Adrenal gland (tissue), 5 donors: ENCODE measurements at regions not wholly inside any gene's neighbourhood (a gene's known extent, or its start where the extent isn't known, plus 50 kb on each side); places are given as distances from the start of the nearest gene placed in this dataset.

Source experiments
- POLR2A ChIP-seq, 2 donors: fragments of 450-650 bp; IDR thresholded peaks; one replicate each; pipeline ENCODE4 v1.6.1; 2017; ENCODE audit warnings: antibody characterized with exemption in 2 of 2, mild to moderate bottlenecking in 2 of 2, moderate library complexity in 1 of 2
- TF ChIP-seq, protein P1 (sequence below), 6 experiments: fragments of 450-650 bp in 4 of 6; fragments of 200-600 bp in 2 of 6; sonication (generic) in 1 of 6; IDR thresholded peaks; 1 replicate in 5 of 6; 2 replicates in 1 of 6; pipeline versions ENCODE4 v1.5.1 to v1.8.0; 2016 to 2021; ENCODE audit warnings: antibody characterized with exemption in 6 of 6, mild to moderate bottlenecking in 2 of 6, moderate library complexity in 1 of 6
- donor health status: DM: no; HTN: no; CAD: no.

DNA sequence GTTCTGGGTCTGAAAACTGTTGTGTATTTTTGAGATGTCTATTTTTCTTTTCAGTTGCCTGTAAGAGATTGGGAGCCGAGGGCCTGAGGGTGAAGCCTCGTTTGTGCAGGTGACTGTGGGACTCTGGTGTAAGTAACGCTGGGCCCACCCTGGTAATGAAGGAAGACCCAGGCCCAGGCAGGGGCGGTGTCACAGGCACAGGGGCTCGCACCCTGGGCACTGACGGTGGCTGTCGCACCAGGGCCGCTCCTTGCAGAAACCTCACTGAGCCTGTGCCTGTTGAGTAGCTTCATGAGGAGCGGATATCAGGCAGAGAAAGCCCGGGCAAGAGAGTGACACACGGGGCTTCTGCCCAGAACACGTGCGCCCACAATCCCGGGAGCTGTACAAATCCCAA lies 541.4 kb downstream of the TRIML1 start:
- TF ChIP-seq, protein P1, sequence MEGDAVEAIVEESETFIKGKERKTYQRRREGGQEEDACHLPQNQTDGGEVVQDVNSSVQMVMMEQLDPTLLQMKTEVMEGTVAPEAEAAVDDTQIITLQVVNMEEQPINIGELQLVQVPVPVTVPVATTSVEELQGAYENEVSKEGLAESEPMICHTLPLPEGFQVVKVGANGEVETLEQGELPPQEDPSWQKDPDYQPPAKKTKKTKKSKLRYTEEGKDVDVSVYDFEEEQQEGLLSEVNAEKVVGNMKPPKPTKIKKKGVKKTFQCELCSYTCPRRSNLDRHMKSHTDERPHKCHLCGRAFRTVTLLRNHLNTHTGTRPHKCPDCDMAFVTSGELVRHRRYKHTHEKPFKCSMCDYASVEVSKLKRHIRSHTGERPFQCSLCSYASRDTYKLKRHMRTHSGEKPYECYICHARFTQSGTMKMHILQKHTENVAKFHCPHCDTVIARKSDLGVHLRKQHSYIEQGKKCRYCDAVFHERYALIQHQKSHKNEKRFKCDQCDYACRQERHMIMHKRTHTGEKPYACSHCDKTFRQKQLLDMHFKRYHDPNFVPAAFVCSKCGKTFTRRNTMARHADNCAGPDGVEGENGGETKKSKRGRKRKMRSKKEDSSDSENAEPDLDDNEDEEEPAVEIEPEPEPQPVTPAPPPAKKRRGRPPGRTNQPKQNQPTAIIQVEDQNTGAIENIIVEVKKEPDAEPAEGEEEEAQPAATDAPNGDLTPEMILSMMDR (IDR thresholded peaks at IDR 0.05): no peak
- no peak for TF ChIP-seq POLR2A (IDR thresholded peaks at IDR 0.05)
